Epithelial cell of esophagus (primary cell): ENCODE measurements at regions not wholly inside any gene's neighbourhood (a gene's known extent, or its start where the extent isn't known, plus 50 kb on each side); places are given as distances from the start of the nearest gene placed in this dataset.
A peak's percentile ranks its signal among the peaks of the same experiment; 100 is the strongest.

Experiments
- DNase-seq: peaks from one replicate; pipeline ENCODE4 v3.0.0; 2010; ENCODE audit warnings: low read depth
- H3K4me3 ChIP-seq: 2 replicates; pipeline ENCODE4 v1.5.1; 2011; ENCODE audit warnings: mild to moderate bottlenecking, low read length, control low read depth
- CTCF ChIP-seq: IDR thresholded peaks from 2 replicates; pipeline ENCODE4 v1.5.1; 2011; ENCODE audit warnings: low read depth, mild to moderate bottlenecking, low read length, control low read depth, inconsistent platforms; ENCODE audit not compliant: insufficient read depth; ENCODE audit errors: missing control alignments

- H3K4me3 ChIP-seq, result no peak overlapping the region
- no peak for TF ChIP-seq CTCF
- DNase-seq, result no peak
Measured at GRCh38 chr15:62644216-62644888, 398.2 kb upstream of the TPM1 start.

- DNase-seq, result no peak
- H3K4me3 ChIP-seq, result no peak overlapping the region
- TF ChIP-seq CTCF, result no peak
Measured at GRCh38 chr15:62644889-62645742, 397.4 kb upstream of the TPM1 start.

GRCh38 chr15:62647202-62647842 is 395.2 kb upstream of the TPM1 start:
- peak; percentile 79 for DNase-seq
- TF ChIP-seq CTCF, result no peak
- H3K4me3 ChIP-seq, result no peak overlapping the region

- H3K4me3 ChIP-seq, result no peak overlapping the region
- TF ChIP-seq CTCF, result no peak
- DNase-seq, result no peak
Measured at GRCh38 chr15:62647843-62648505, 394.6 kb upstream of the TPM1 start.

- peak; percentile 22 for TF ChIP-seq CTCF
- peak; percentile 43 for DNase-seq
- no peak overlapping the region for H3K4me3 ChIP-seq
Measured at GRCh38 chr15:62648954-62649353, 393.6 kb upstream of the TPM1 start.

GRCh38 chr15:62649793-62650420 is 392.6 kb upstream of the TPM1 start:
- H3K4me3 ChIP-seq, result no peak overlapping the region
- DNase-seq, result peak; percentile 17
- no peak for TF ChIP-seq CTCF
